AG04449 (cell line): ENCODE measurements at regions not wholly inside any gene's neighbourhood (a gene's known extent, or its start where the extent isn't known, plus 50 kb on each side); places are given as distances from the start of the nearest gene placed in this dataset.

ENCODE experiments used
- CTCF ChIA-PET: fragments of 350-600 bp; formaldehyde crosslinking; extraction: SDS; loops from one replicate; lab custom pipeline; 2021; ENCODE audit warnings: antibody characterized with exemption; lab: Yijun Ruan, JAX
- POLR2A ChIA-PET: fragments of 400-600, 350-600 bp; formaldehyde crosslinking; extraction: SDS; loops from one replicate; lab custom pipeline; 2020; ENCODE audit warnings: antibody characterized with exemption, inconsistent platforms; lab: Yijun Ruan, JAX
- DNase-seq: peaks from one replicate; pipeline ENCODE4 v3.0.0-alpha.2; 2010; ENCODE audit warnings: low read depth, low spot score
- H3K4me3 ChIP-seq: 2 replicates; pipeline ENCODE4 v1.5.1; 2011; ENCODE audit warnings: low read depth, mild to moderate bottlenecking, control low read depth, low read length
- CTCF ChIP-seq: IDR thresholded peaks from one replicate; pipeline ENCODE4 v1.5.1; 2011; ENCODE audit warnings: mild to moderate bottlenecking, moderate library complexity, low read length, control low read depth, inconsistent platforms; ENCODE audit not compliant: insufficient read depth; ENCODE audit errors: missing control alignments

- no peak overlapping the region for H3K4me3 ChIP-seq
- no peak for TF ChIP-seq CTCF
- CTCF ChIA-PET = interaction anchor here (1.2 to 3.3 kb wide), 3 partner anchors 29 to 148 kb away, joined by 3 to 12 read pairs (median 6); no protein-coding TSS in a partner anchor
- no peak for DNase-seq
- POLR2A ChIA-PET = no interaction called here
These were observed 261.7 kb upstream of the FAM241A start for GRCh38 chr4:111883557-111883999.

- POLR2A ChIA-PET = no interaction called here
These were observed 254.8 kb upstream of the FAM241A start for GRCh38 chr4:111890412-111890811.

GRCh38 chr4:111905511-111905910 lies 239.7 kb upstream of the FAM241A start:
- no peak for DNase-seq
- ChIA-PET POLR2A (interaction anchor here (0.8 kb wide), 1 partner anchor 37 kb away, joined by 3 read pairs; no protein-coding TSS in a partner anchor), CTCF (no interaction called here)
- no peak for TF ChIP-seq CTCF
- no peak overlapping the region for H3K4me3 ChIP-seq

More at GRCh38 chr4:111890412-111890811, 254.8 kb upstream of the FAM241A start:
- H3K4me3 ChIP-seq = no peak overlapping the region
- TF ChIP-seq CTCF = no peak
- DNase-seq = no peak
- CTCF ChIA-PET = no interaction called here

- H3K4me3 ChIP-seq = no peak overlapping the region
- DNase-seq = no peak
- POLR2A ChIA-PET = no interaction called here
- CTCF ChIA-PET = no interaction called here
- TF ChIP-seq CTCF = no peak
These were observed 225.6 kb upstream of the FAM241A start for GRCh38 chr4:111919639-111920038.

- ChIA-PET CTCF (no interaction called here), POLR2A (no interaction called here)
- no peak for TF ChIP-seq CTCF
- DNase-seq = no peak
- H3K4me3 ChIP-seq = no peak overlapping the region
These were observed 223.5 kb upstream of the FAM241A start for GRCh38 chr4:111921714-111922113.

- POLR2A ChIA-PET = no interaction called here
- H3K4me3 ChIP-seq = no peak overlapping the region
- CTCF ChIA-PET = interaction anchor here (1.2 kb wide), 1 partner anchor 17 kb away, joined by 3 read pairs; no protein-coding TSS in a partner anchor
- DNase-seq = peak; percentile 24
- TF ChIP-seq CTCF = no peak
These were observed 221.5 kb upstream of the FAM241A start for GRCh38 chr4:111923786-111924185.
